ENCODE measurements at regions not wholly inside any gene's neighbourhood (a gene's known extent, or its start where the extent isn't known, plus 50 kb on each side); places are given as distances from the start of the nearest gene placed in this dataset.

DNA sequence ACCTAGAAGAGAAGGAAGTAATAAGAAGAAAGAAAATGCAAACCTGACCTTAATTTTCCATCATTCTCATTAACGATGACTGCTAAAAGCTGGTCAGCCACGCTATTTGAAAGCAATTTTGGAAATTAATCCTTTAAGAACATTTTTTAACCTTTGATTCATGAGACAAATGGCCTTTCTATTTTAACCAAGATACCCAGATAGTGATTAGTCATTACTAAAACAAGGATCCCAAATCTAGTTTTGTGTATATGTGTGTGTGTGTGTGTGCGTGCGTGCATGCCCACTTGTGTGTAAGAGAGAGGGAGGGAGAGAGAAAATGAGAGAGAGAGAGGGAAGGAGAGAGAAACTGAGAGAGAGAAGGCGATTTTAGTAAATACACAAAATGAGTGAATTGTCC is 329.5 kb downstream of the DEPDC1B start:
- TF ChIP-seq, protein P1, sequence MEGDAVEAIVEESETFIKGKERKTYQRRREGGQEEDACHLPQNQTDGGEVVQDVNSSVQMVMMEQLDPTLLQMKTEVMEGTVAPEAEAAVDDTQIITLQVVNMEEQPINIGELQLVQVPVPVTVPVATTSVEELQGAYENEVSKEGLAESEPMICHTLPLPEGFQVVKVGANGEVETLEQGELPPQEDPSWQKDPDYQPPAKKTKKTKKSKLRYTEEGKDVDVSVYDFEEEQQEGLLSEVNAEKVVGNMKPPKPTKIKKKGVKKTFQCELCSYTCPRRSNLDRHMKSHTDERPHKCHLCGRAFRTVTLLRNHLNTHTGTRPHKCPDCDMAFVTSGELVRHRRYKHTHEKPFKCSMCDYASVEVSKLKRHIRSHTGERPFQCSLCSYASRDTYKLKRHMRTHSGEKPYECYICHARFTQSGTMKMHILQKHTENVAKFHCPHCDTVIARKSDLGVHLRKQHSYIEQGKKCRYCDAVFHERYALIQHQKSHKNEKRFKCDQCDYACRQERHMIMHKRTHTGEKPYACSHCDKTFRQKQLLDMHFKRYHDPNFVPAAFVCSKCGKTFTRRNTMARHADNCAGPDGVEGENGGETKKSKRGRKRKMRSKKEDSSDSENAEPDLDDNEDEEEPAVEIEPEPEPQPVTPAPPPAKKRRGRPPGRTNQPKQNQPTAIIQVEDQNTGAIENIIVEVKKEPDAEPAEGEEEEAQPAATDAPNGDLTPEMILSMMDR (IDR thresholded peaks at IDR 0.05; ENCODE audit: poor library complexity) = no peak
- TF ChIP-seq EZH2 (IDR thresholded peaks at IDR 0.05; ENCODE audit: borderline replicate concordance) = no peak
- TF ChIP-seq EZH2phosphoT487 (IDR thresholded peaks at IDR 0.05; ENCODE audit: low read depth, severe bottlenecking, unreplicated experiment) = no peak
